ENCODE measurements at regions not wholly inside any gene's neighbourhood (a gene's known extent, or its start where the extent isn't known, plus 50 kb on each side); places are given as distances from the start of the nearest gene placed in this dataset.

- ATAC-seq (no peak), DNase-seq (ENCODE audit: low spot score) (no peak)
- H3K27me3 Mint-ChIP-seq (ENCODE audit: low read depth): no peaks in the 10 kb centered on the region; the same call in 1 of the 2 replicates
- no peak overlapping the region for H3K4me3 Mint-ChIP-seq
- CTCF ChIA-PET: interaction anchor here (0.5 to 2.3 kb wide), 8 partner anchors 20 to 119 kb away, joined by 3 to 12 read pairs (median 4); partner anchors contain the start of gene ADAMTS7
- peaks cover 33% of the 10 kb centered on the region for H3K4me1 Mint-ChIP-seq
- H3K9me3 Mint-ChIP-seq: no peaks in the 10 kb centered on the region
- no peaks in the 10 kb centered on the region for H3K36me3 Mint-ChIP-seq
- POLR2A ChIA-PET: interaction anchor here (0.6 kb wide), 1 partner anchor 21 kb away, joined by 5 read pairs; no protein-coding TSS in a partner anchor
- no peak overlapping the region for H3K27ac Mint-ChIP-seq
- TF ChIP-seq TP53 (CRISPR knock-in tag; IDR thresholded peaks at IDR 0.05) (no peak), USF2 (CRISPR knock-in tag; IDR thresholded peaks at IDR 0.05) (peak; percentile 32; the same call in 1 of the 2 replicates)
Measured at GRCh38 chr15:78691851-78692421, 50.9 kb upstream of the CHRNB4 start.

GRCh38 chr15:78691167-78691850 is 50.3 kb upstream of the CHRNB4 start:
- Mint-ChIP-seq H3K27me3 (ENCODE audit: low read depth) (no peaks in the 10 kb centered on the region; the same call in 1 of the 2 replicates), H3K4me3 (no peak overlapping the region), H3K9me3 (no peaks in the 10 kb centered on the region), H3K36me3 (no peaks in the 10 kb centered on the region), H3K27ac (no peak overlapping the region), H3K4me1 (peaks cover 35% of the 10 kb centered on the region)
- TF ChIP-seq FOXP4 (CRISPR knock-in tag; IDR thresholded peaks at IDR 0.05) (no peak), CBFB (CRISPR knock-in tag; IDR thresholded peaks at IDR 0.05; ENCODE audit: low read depth) (no peak), GTF2I (CRISPR knock-in tag; conservative IDR thresholded peaks at IDR 0.05) (no peak), TEAD4 (CRISPR knock-in tag; IDR thresholded peaks at IDR 0.05) (no peak)
- POLR2A ChIA-PET: no interaction called here
- CTCF ChIA-PET: interaction anchor here (0.5 to 2.3 kb wide), 9 partner anchors 15 to 120 kb away, joined by 3 to 12 read pairs (median 4); partner anchors contain the start of gene ADAMTS7
- ATAC-seq: no peak
- DNase-seq (ENCODE audit: low spot score): no peak
